ENCODE measurements at regions not wholly inside any gene's neighbourhood (a gene's known extent, or its start where the extent isn't known, plus 50 kb on each side); places are given as distances from the start of the nearest gene placed in this dataset.
"Not testable (repeated sequence)": the region's sequence is repeated elsewhere in the genome, so short reads cannot be mapped to it uniquely, and the experiment has no call there.

GRCh38 chrX:65451663-65452062 is 82.9 kb downstream of the LAS1L start:
- no peaks in the 10 kb centered on the region for H3K36me3 ChIP-seq (ENCODE audit: control insufficient read depth in 1 of 2, insufficient read depth in 2 of 2, low read length in 2 of 2)
- no peak overlapping the region for H3K27ac ChIP-seq (ENCODE audit: low read length)
- no peak overlapping the region for H3K4me3 ChIP-seq (ENCODE audit: low read depth in 1 of 2, low read length in 2 of 2)
- no peaks in the 10 kb centered on the region for H3K4me1 ChIP-seq (ENCODE audit: control insufficient read depth in 1 of 2, insufficient read depth in 2 of 2, low read length in 2 of 2)
- no peaks in the 10 kb centered on the region for H3K9me3 ChIP-seq (ENCODE audit: control insufficient read depth in 1 of 2, low read length in 2 of 2)
- H3K27me3 ChIP-seq (ENCODE audit: low read depth, low read length) = no peaks in the 10 kb centered on the region

- H3K9me3 ChIP-seq (ENCODE audit: control insufficient read depth in 1 of 2, low read length in 2 of 2) = peaks cover 0 to 7% of the 10 kb centered on the region in 2 donors
- H3K4me1 ChIP-seq (ENCODE audit: control insufficient read depth in 1 of 2, insufficient read depth in 2 of 2, low read length in 2 of 2) = no peaks in the 10 kb centered on the region
- H3K36me3 ChIP-seq (ENCODE audit: control insufficient read depth in 1 of 2, insufficient read depth in 2 of 2, low read length in 2 of 2) = no peaks in the 10 kb centered on the region
- H3K4me3 ChIP-seq (ENCODE audit: low read depth in 1 of 2, low read length in 2 of 2) = no peak overlapping the region
- H3K27me3 ChIP-seq (ENCODE audit: low read depth, low read length) = no peaks in the 10 kb centered on the region
- no peak overlapping the region for H3K27ac ChIP-seq (ENCODE audit: low read length)
Measured at GRCh38 chrX:65420154-65420553, 114.4 kb downstream of the LAS1L start.

- H3K9me3 ChIP-seq (ENCODE audit: control insufficient read depth in 1 of 2, low read length in 2 of 2); H3K4me1 ChIP-seq (ENCODE audit: control insufficient read depth in 1 of 2, insufficient read depth in 2 of 2, low read length in 2 of 2); H3K27ac ChIP-seq (ENCODE audit: low read length); H3K36me3 ChIP-seq (ENCODE audit: control insufficient read depth in 1 of 2, insufficient read depth in 2 of 2, low read length in 2 of 2); H3K27me3 ChIP-seq (ENCODE audit: low read depth, low read length): not testable (repeated sequence)
- peak overlapping the region in 1 of 2 donors; percentile 51 for H3K4me3 ChIP-seq (ENCODE audit: low read depth in 1 of 2, low read length in 2 of 2)
Measured at GRCh38 chrX:65407662-65408061, 126.9 kb downstream of the LAS1L start.

GRCh38 chrX:65407157-65407626 is 127.4 kb downstream of the LAS1L start:
- Histone ChIP-seq H3K27me3 (ENCODE audit: low read depth, low read length) (no peaks in the 10 kb centered on the region), H3K4me3 (ENCODE audit: low read depth in 1 of 2, low read length in 2 of 2) (peak overlapping the region in 1 of 2 donors; percentile 51), H3K4me1 (ENCODE audit: control insufficient read depth in 1 of 2, insufficient read depth in 2 of 2, low read length in 2 of 2) (no peaks in the 10 kb centered on the region), H3K27ac (ENCODE audit: low read length) (no peak overlapping the region), H3K9me3 (ENCODE audit: control insufficient read depth in 1 of 2, low read length in 2 of 2) (no peaks in the 10 kb centered on the region), H3K36me3 (ENCODE audit: control insufficient read depth in 1 of 2, insufficient read depth in 2 of 2, low read length in 2 of 2) (no peaks in the 10 kb centered on the region)

DNA sequence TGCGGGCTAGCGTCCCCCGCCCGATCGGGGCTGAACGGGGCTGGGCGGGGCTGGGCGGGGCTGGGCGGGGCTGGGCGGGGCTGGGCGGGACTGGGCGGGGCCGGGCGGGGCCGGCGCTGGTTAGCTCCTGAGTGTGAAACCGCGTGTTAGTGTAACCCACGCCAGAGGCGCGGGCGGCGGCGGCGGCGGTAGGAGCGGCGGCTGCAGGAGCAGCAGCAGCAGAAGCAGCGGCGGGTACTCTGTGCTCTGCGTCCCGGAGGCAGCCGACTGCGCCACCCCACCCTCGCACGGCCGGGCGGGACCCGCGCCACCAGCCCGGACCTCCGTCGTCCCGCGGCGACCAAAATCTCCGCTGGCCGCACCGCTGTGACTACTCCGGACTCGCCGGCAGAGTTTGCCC is 128.1 kb downstream of the LAS1L start:
- Histone ChIP-seq H3K4me1 (ENCODE audit: control insufficient read depth in 1 of 2, insufficient read depth in 2 of 2, low read length in 2 of 2) (no peaks in the 10 kb centered on the region), H3K4me3 (ENCODE audit: low read depth in 1 of 2, low read length in 2 of 2) (peak overlapping the region in 1 of 2 donors; percentile 51), H3K9me3 (ENCODE audit: control insufficient read depth in 1 of 2, low read length in 2 of 2) (no peaks in the 10 kb centered on the region), H3K27ac (ENCODE audit: low read length) (no peak overlapping the region), H3K36me3 (ENCODE audit: control insufficient read depth in 1 of 2, insufficient read depth in 2 of 2, low read length in 2 of 2) (no peaks in the 10 kb centered on the region), H3K27me3 (ENCODE audit: low read depth, low read length) (no peaks in the 10 kb centered on the region)

DNA sequence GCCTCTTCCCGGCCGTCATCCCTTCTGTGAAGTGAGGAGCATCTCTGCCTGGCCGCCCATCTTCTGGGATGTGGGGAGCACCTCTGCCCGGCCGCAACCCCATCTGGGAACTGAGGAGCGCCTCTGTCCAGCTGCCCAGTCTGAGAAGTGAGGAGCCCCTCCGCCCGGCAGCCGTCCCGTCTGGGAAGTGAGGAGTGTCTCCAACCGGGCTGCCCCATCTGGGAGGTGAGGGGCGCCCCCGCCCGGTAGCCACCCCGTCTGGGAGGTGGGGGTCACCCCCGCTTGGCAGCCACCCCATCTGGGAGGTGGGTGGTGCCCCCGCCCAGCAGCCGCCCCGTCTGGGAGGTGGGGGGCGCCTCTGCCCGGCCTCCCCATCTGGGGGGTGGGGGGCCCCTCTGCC is 142.3 kb downstream of the LAS1L start:
- Histone ChIP-seq H3K27me3 (ENCODE audit: low read depth, low read length) (no peaks in the 10 kb centered on the region), H3K4me1 (ENCODE audit: control insufficient read depth in 1 of 2, insufficient read depth in 2 of 2, low read length in 2 of 2) (no peaks in the 10 kb centered on the region), H3K36me3 (ENCODE audit: control insufficient read depth in 1 of 2, insufficient read depth in 2 of 2, low read length in 2 of 2) (no peaks in the 10 kb centered on the region), H3K27ac (ENCODE audit: low read length) (no peak overlapping the region), H3K9me3 (ENCODE audit: control insufficient read depth in 1 of 2, low read length in 2 of 2) (peaks cover 0 to 7% of the 10 kb centered on the region in 2 donors), H3K4me3 (ENCODE audit: low read depth in 1 of 2, low read length in 2 of 2) (no peak overlapping the region)

DNA sequence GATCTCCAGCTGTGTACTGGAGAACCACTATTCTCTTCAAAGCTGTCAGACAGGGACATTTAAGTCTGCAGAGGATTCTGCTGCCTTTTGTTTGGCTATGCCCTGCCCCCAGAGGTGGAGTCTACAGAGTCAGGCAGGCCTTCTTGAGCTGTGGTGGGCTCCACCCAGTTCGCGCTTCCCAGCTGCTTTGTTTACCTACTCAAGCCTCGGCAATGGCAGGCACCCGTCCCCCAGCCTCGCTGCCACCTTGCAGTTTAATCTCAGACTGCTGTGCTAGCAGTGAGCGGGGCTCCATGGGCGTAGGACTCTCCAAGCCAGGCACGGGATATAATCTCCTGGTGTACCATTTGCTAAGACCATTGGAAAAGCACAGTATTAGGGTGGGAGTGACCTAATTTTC is 145.5 kb downstream of the LAS1L start:
- H3K9me3 ChIP-seq (ENCODE audit: control insufficient read depth in 1 of 2, low read length in 2 of 2); H3K27me3 ChIP-seq (ENCODE audit: low read depth, low read length); H3K36me3 ChIP-seq (ENCODE audit: control insufficient read depth in 1 of 2, insufficient read depth in 2 of 2, low read length in 2 of 2); H3K4me1 ChIP-seq (ENCODE audit: control insufficient read depth in 1 of 2, insufficient read depth in 2 of 2, low read length in 2 of 2); H3K4me3 ChIP-seq (ENCODE audit: low read depth in 1 of 2, low read length in 2 of 2); H3K27ac ChIP-seq (ENCODE audit: low read length): not testable (repeated sequence)
